NCI-H146 (cell line): ENCODE measurements at regions not wholly inside any gene's neighbourhood (a gene's known extent, or its start where the extent isn't known, plus 50 kb on each side); places are given as distances from the start of the nearest gene placed in this dataset.
"Not testable (repeated sequence)": the region's sequence is repeated elsewhere in the genome, so short reads cannot be mapped to it uniquely, and the experiment has no call there.

Source experiments
- DNase-seq: peaks from one replicate; lab custom pipeline; 2025; lab: John Stamatoyannopoulos, UW

- DNase-seq: no peak
Measured at GRCh38 chr5:143533475-143533874, 130.0 kb upstream of the NR3C1 start.

- no peak for DNase-seq
Measured at GRCh38 chr5:143527808-143528207, 124.3 kb upstream of the NR3C1 start.

- no peak for DNase-seq
Measured at GRCh38 chr5:143525176-143525575, 121.7 kb upstream of the NR3C1 start.

GRCh38 chr5:143524338-143524945 lies 121.0 kb upstream of the NR3C1 start:
- DNase-seq: no peak

- DNase-seq: no peak
Measured at GRCh38 chr5:143521846-143522400, 118.4 kb upstream of the NR3C1 start.

GRCh38 chr5:143521141-143521540 lies 117.7 kb upstream of the NR3C1 start:
- DNase-seq: no peak

- not testable (repeated sequence) for DNase-seq
Measured at GRCh38 chr5:143519215-143519614, 115.7 kb upstream of the NR3C1 start.

GRCh38 chr5:143517824-143518223 lies 114.3 kb upstream of the NR3C1 start:
- not testable (repeated sequence) for DNase-seq

- DNase-seq: no peak
Measured at GRCh38 chr5:143516249-143516648, 112.8 kb upstream of the NR3C1 start.

GRCh38 chr5:143515829-143516228 lies 112.3 kb upstream of the NR3C1 start:
- DNase-seq: no peak

- DNase-seq: no peak
Measured at GRCh38 chr5:143514616-143515335, 111.3 kb upstream of the NR3C1 start.

GRCh38 chr5:143513720-143514119 lies 110.2 kb upstream of the NR3C1 start:
- no peak for DNase-seq

GRCh38 chr5:143511736-143512135 lies 108.2 kb upstream of the NR3C1 start:
- DNase-seq: no peak

GRCh38 chr5:143509758-143510221 lies 106.3 kb upstream of the NR3C1 start:
- DNase-seq: no peak

- no peak for DNase-seq
Measured at GRCh38 chr5:143506836-143507552, 103.5 kb upstream of the NR3C1 start.

GRCh38 chr5:143505934-143506333 lies 102.4 kb upstream of the NR3C1 start:
- no peak for DNase-seq

- no peak for DNase-seq
Measured at GRCh38 chr5:143505354-143505753, 101.9 kb upstream of the NR3C1 start.

GRCh38 chr5:143501310-143502044 lies 98.0 kb upstream of the NR3C1 start:
- DNase-seq: no peak

- no peak for DNase-seq
Measured at GRCh38 chr5:143499480-143500114, 96.1 kb upstream of the NR3C1 start.

- no peak for DNase-seq
Measured at GRCh38 chr5:143498821-143499220, 95.3 kb upstream of the NR3C1 start.

- no peak for DNase-seq
Measured at GRCh38 chr5:143497749-143498148, 94.3 kb upstream of the NR3C1 start.

- no peak for DNase-seq
Measured at GRCh38 chr5:143496943-143497342, 93.5 kb upstream of the NR3C1 start.
